Ovary (tissue), 3 donors: ENCODE measurements at regions not wholly inside any gene's neighbourhood (a gene's known extent, or its start where the extent isn't known, plus 50 kb on each side); places are given as distances from the start of the nearest gene placed in this dataset.

Source experiments
- EP300 ChIP-seq: sonication (generic); formaldehyde crosslinking; IDR thresholded peaks from one replicate; pipeline ENCODE4 v1.6.1; 2017; ENCODE audit warnings: antibody characterized with exemption
- POLR2A ChIP-seq: fragments of 450-650 bp; IDR thresholded peaks from one replicate; pipeline ENCODE4 v1.6.1; 2017; ENCODE audit warnings: antibody characterized with exemption, mild to moderate bottlenecking, moderate library complexity
- TF ChIP-seq, protein P1 (sequence below), 3 donors: fragments of 450-650 bp in 2 of 3; fragments of 200-600 bp in 1 of 3; IDR thresholded peaks; one replicate each; pipeline versions ENCODE4 v1.5.1 to v1.8.0; 2016 to 2022; ENCODE audit warnings: antibody characterized with exemption in 3 of 3, mild to moderate bottlenecking in 1 of 3
- donor health status: DM: no; HTN: no; CAD: no.

- TF ChIP-seq, protein P1, sequence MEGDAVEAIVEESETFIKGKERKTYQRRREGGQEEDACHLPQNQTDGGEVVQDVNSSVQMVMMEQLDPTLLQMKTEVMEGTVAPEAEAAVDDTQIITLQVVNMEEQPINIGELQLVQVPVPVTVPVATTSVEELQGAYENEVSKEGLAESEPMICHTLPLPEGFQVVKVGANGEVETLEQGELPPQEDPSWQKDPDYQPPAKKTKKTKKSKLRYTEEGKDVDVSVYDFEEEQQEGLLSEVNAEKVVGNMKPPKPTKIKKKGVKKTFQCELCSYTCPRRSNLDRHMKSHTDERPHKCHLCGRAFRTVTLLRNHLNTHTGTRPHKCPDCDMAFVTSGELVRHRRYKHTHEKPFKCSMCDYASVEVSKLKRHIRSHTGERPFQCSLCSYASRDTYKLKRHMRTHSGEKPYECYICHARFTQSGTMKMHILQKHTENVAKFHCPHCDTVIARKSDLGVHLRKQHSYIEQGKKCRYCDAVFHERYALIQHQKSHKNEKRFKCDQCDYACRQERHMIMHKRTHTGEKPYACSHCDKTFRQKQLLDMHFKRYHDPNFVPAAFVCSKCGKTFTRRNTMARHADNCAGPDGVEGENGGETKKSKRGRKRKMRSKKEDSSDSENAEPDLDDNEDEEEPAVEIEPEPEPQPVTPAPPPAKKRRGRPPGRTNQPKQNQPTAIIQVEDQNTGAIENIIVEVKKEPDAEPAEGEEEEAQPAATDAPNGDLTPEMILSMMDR (IDR thresholded peaks at IDR 0.05) = no peak
- TF ChIP-seq POLR2A (no peak), EP300 (no peak)
Measured at GRCh38 chr6:167696296-167696695, 130.4 kb upstream of the AFDN start.
